ENCODE measurements at regions not wholly inside any gene's neighbourhood (a gene's known extent, or its start where the extent isn't known, plus 50 kb on each side); places are given as distances from the start of the nearest gene placed in this dataset.
A peak's percentile ranks its signal among the peaks of the same experiment; 100 is the strongest.

DNA sequence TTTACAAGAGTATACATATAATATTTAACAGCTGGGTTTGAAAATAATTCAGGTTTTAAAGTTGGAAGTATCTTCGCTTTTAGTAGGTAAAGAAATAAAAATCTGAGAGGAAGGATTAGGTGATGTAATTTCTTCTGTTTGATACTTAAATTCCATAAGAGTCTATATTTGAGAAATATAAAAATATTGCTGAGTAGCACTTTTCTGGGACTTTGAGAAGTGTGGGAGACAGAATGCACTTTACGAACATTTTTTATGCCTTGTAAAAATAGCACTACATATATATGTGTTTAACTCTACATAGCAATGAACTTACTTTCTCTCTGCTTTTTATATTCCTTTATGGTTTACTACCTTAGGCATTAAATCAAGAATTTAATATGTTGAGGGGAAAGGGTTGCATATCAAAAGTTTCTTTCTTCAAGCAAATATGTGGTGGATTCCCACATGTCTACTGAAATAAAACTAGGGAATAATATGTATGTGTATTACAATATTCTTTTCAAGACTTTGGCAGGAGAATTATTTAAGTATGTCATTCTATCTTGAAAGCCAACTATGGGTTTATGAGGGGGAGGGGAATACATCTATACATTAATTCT is 266.7 kb upstream of the ADAMTS5 start:
- Histone ChIP-seq H3K79me2 (ENCODE audit: low read depth) (no peaks in the 10 kb centered on the region), H2AFZ (replicated peaks) (no peak overlapping the region), H3K4me2 (no peak overlapping the region), H3K27ac (no peak overlapping the region), H4K20me1 (ENCODE audit: low read depth) (no peaks in the 10 kb centered on the region), H3K4me1 (no peaks in the 10 kb centered on the region), H3F3A (ENCODE audit: low read depth) (no peaks in the 10 kb centered on the region), H3K9ac (no peak overlapping the region), H3K9me3 (ENCODE audit: low read depth) (no peaks in the 10 kb centered on the region), H3K36me3 (no peaks in the 10 kb centered on the region), H3K4me3 (no peak overlapping the region), H3K27me3 (no peaks in the 10 kb centered on the region)
- H3K4me1 Mint-ChIP-seq, result no peaks in the 10 kb centered on the region
- no peaks in the 10 kb centered on the region for H3K9me3 Mint-ChIP-seq
- TF ChIP-seq EZH2phosphoT487 (IDR thresholded peaks at IDR 0.05), result no peak
- no peak for TF ChIP-seq EZH2 (IDR thresholded peaks at IDR 0.05)
- TF ChIP-seq, protein P1, sequence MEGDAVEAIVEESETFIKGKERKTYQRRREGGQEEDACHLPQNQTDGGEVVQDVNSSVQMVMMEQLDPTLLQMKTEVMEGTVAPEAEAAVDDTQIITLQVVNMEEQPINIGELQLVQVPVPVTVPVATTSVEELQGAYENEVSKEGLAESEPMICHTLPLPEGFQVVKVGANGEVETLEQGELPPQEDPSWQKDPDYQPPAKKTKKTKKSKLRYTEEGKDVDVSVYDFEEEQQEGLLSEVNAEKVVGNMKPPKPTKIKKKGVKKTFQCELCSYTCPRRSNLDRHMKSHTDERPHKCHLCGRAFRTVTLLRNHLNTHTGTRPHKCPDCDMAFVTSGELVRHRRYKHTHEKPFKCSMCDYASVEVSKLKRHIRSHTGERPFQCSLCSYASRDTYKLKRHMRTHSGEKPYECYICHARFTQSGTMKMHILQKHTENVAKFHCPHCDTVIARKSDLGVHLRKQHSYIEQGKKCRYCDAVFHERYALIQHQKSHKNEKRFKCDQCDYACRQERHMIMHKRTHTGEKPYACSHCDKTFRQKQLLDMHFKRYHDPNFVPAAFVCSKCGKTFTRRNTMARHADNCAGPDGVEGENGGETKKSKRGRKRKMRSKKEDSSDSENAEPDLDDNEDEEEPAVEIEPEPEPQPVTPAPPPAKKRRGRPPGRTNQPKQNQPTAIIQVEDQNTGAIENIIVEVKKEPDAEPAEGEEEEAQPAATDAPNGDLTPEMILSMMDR (IDR thresholded peaks at IDR 0.05), result no peak
- DNase-seq (ENCODE audit: low spot score), result no peak
- no peaks in the 10 kb centered on the region for H3K27me3 Mint-ChIP-seq (ENCODE audit: insufficient read depth, low read depth)
- no peak overlapping the region for H3K4me3 Mint-ChIP-seq
- H3K36me3 Mint-ChIP-seq, result no peaks in the 10 kb centered on the region
- H3K27ac Mint-ChIP-seq, result no peak overlapping the region

DNA sequence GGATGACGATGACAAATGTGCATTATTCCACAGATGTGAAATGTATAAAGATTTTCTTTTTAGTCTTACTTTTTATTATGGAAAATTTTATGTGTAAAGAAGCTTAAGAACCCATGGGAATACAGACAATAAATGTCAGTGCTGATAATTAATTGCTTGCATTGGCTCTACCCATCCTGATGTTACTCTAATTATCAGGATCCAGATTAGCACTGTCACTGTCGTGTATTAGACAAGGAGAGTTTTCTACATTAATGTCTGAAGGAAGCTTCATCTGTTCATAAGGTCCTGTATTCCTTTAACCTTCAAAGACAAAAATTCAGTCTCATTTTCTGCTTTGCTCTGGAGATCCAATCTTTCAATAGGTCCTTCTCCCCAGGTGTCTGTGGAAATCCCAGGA is 259.1 kb upstream of the ADAMTS5 start:
- no peak for TF ChIP-seq EZH2phosphoT487 (IDR thresholded peaks at IDR 0.05)
- TF ChIP-seq, protein P1 (IDR thresholded peaks at IDR 0.05), result no peak
- TF ChIP-seq EZH2 (IDR thresholded peaks at IDR 0.05), result no peak
- no peaks in the 10 kb centered on the region for H3K27me3 Mint-ChIP-seq (ENCODE audit: insufficient read depth, low read depth)
- Histone ChIP-seq H3K9me3 (ENCODE audit: low read depth) (no peaks in the 10 kb centered on the region), H3K4me1 (no peaks in the 10 kb centered on the region), H3K27me3 (no peaks in the 10 kb centered on the region), H3K36me3 (no peaks in the 10 kb centered on the region), H4K20me1 (ENCODE audit: low read depth) (no peaks in the 10 kb centered on the region), H3F3A (ENCODE audit: low read depth) (no peaks in the 10 kb centered on the region), H3K9ac (no peak overlapping the region), H3K27ac (no peak overlapping the region), H3K4me3 (no peak overlapping the region), H2AFZ (replicated peaks) (peak overlapping the region; percentile 22), H3K79me2 (ENCODE audit: low read depth) (no peaks in the 10 kb centered on the region), H3K4me2 (no peak overlapping the region)
- DNase-seq (ENCODE audit: low spot score), result no peak
- H3K4me3 Mint-ChIP-seq, result no peak overlapping the region
- H3K9me3 Mint-ChIP-seq, result no peaks in the 10 kb centered on the region
- no peaks in the 10 kb centered on the region for H3K36me3 Mint-ChIP-seq
- no peak overlapping the region for H3K27ac Mint-ChIP-seq
- peaks cover 3% of the 10 kb centered on the region for H3K4me1 Mint-ChIP-seq

DNA sequence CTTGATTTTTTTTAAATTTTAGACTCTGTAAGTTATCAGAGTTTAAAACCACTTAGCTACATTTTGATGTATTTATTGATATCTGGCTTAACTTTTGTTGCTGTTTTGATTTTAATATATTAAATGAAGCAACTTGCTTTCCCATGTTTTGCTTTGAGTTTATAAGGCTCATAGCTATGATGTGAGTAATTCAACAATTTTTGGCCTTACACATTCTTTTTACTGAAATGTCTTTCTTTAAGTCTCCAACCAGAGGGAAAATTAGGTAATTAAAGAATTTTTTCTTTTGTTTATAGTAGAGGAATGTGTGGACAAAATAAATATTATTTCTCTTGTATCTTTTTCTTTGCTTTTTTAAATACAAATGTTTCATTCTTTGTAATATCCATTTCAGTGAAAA is 258.3 kb upstream of the ADAMTS5 start:
- no peak overlapping the region for H3K27ac ChIP-seq
- H3K9ac ChIP-seq, result no peak overlapping the region
- Mint-ChIP-seq H3K9me3 (no peaks in the 10 kb centered on the region), H3K27ac (no peak overlapping the region), H3K27me3 (ENCODE audit: insufficient read depth, low read depth) (no peaks in the 10 kb centered on the region), H3K4me1 (peaks cover 3% of the 10 kb centered on the region), H3K4me3 (no peak overlapping the region), H3K36me3 (no peaks in the 10 kb centered on the region)
- no peaks in the 10 kb centered on the region for H4K20me1 ChIP-seq (ENCODE audit: low read depth)
- H3K4me2 ChIP-seq, result no peak overlapping the region
- H3K4me1 ChIP-seq, result no peaks in the 10 kb centered on the region
- H3K4me3 ChIP-seq, result no peak overlapping the region
- no peaks in the 10 kb centered on the region for H3K27me3 ChIP-seq
- no peaks in the 10 kb centered on the region for H3K9me3 ChIP-seq (ENCODE audit: low read depth)
- no peaks in the 10 kb centered on the region for H3K79me2 ChIP-seq (ENCODE audit: low read depth)
- H3K36me3 ChIP-seq, result no peaks in the 10 kb centered on the region
- no peak overlapping the region for H2AFZ ChIP-seq (replicated peaks)
- H3F3A ChIP-seq (ENCODE audit: low read depth), result no peaks in the 10 kb centered on the region
- TF ChIP-seq EZH2phosphoT487 (IDR thresholded peaks at IDR 0.05) (no peak), EZH2 (IDR thresholded peaks at IDR 0.05) (no peak)
- TF ChIP-seq, protein P1 (IDR thresholded peaks at IDR 0.05), result no peak
- DNase-seq (ENCODE audit: low spot score), result no peak
